ENCODE measurements at regions not wholly inside any gene's neighbourhood (a gene's known extent, or its start where the extent isn't known, plus 50 kb on each side); places are given as distances from the start of the nearest gene placed in this dataset.

GRCh38 chr4:83723609-83724008, 187.7 kb downstream of the GPAT3 start:
- Histone ChIP-seq H3K4me2 (ENCODE audit: insufficient read depth, low read length) (no peak overlapping the region), H3K9me1 (ENCODE audit: control insufficient read depth, insufficient read depth, low read length) (no peaks in the 10 kb centered on the region), H2AFZ (ENCODE audit: low read depth, low read length) (no peak overlapping the region), H3K4me1 (replicated peaks in 1 of 2; ENCODE audit: control insufficient read depth in 2 of 2, insufficient read depth in 2 of 2, low read length in 2 of 2) (no peaks in the 10 kb centered on the region), H3K4me3 (no peak overlapping the region), H3K27ac (ENCODE audit: extremely low read depth, low read depth, low read length) (no peak overlapping the region), H3K79me2 (ENCODE audit: control insufficient read depth, insufficient read depth, low read length) (no peaks in the 10 kb centered on the region), H3K9ac (ENCODE audit: insufficient read depth in 1 of 2, low read depth in 2 of 2, low read length in 2 of 2) (no peak overlapping the region), H4K20me1 (replicated peaks; ENCODE audit: control insufficient read depth, insufficient read depth, low read length) (no peaks in the 10 kb centered on the region), H3K27me3 (ENCODE audit: control insufficient read depth in 2 of 2, insufficient read depth in 2 of 2, low read length in 2 of 2) (no peaks in the 10 kb centered on the region), H3K9me3 (replicated peaks; ENCODE audit: control insufficient read depth, insufficient read depth, low read depth, low read length) (no peaks in the 10 kb centered on the region), H3K36me3 (ENCODE audit: control insufficient read depth, insufficient read depth, low read length) (no peaks in the 10 kb centered on the region)
- in situ Hi-C loops (cut with MboI) = no loop called here
- ChIA-PET POLR2A (no interaction called here), CTCF (ENCODE audit: low intra/inter-chr PET ratio) (no interaction called here)
- no peak for DNase-seq (ENCODE audit: extremely low read depth in 1 of 4, low spot score in 3 of 4)
- no peak for ATAC-seq
- FAIRE-seq = no peak
- intact Hi-C loops (cut with micrococcal nuclease) = no loop called here
- BruUV-seq (replicated peaks) = no TSS peak
- WGBS (ENCODE audit: insufficient coverage, low coverage, missing lambda C conversion rate) = 14% methylated on average over 6 of the region's 6 CpGs
- no peak for TF ChIP-seq ZNF224 (CRISPR knock-in tag; IDR thresholded peaks at IDR 0.05)
- TF ChIP-seq SPI1 (IDR thresholded peaks at IDR 0.05; ENCODE audit: borderline replicate concordance, low read depth, low read length) = peak; percentile 82

- H3K27ac ChIP-seq (ENCODE audit: extremely low read depth, low read depth, low read length) = no peak overlapping the region
- no peak for FAIRE-seq
- CTCF ChIA-PET (ENCODE audit: low intra/inter-chr PET ratio) = no interaction called here
- in situ Hi-C loops (cut with MboI) = no loop called here
- H3K9ac ChIP-seq (ENCODE audit: insufficient read depth in 1 of 2, low read depth in 2 of 2, low read length in 2 of 2) = no peak overlapping the region
- H2AFZ ChIP-seq (ENCODE audit: low read depth, low read length) = no peak overlapping the region
- no peak for ATAC-seq
- WGBS (ENCODE audit: insufficient coverage, low coverage, missing lambda C conversion rate) = 0% methylated on average over 5 of the region's 5 CpGs
- H3K36me3 ChIP-seq (ENCODE audit: control insufficient read depth, insufficient read depth, low read length) = no peaks in the 10 kb centered on the region
- DNase-seq (ENCODE audit: extremely low read depth in 1 of 4, low spot score in 3 of 4) = no peak
- no peaks in the 10 kb centered on the region for H3K27me3 ChIP-seq (ENCODE audit: control insufficient read depth in 2 of 2, insufficient read depth in 2 of 2, low read length in 2 of 2)
- no TSS peak for BruUV-seq (replicated peaks)
- no peaks in the 10 kb centered on the region for H3K4me1 ChIP-seq (replicated peaks in 1 of 2; ENCODE audit: control insufficient read depth in 2 of 2, insufficient read depth in 2 of 2, low read length in 2 of 2)
- no peaks in the 10 kb centered on the region for H3K9me3 ChIP-seq (replicated peaks; ENCODE audit: control insufficient read depth, insufficient read depth, low read depth, low read length)
- H3K4me3 ChIP-seq = no peak overlapping the region
- H3K9me1 ChIP-seq (ENCODE audit: control insufficient read depth, insufficient read depth, low read length) = no peaks in the 10 kb centered on the region
- H4K20me1 ChIP-seq (replicated peaks; ENCODE audit: control insufficient read depth, insufficient read depth, low read length) = no peaks in the 10 kb centered on the region
- intact Hi-C loops (cut with micrococcal nuclease) = no loop called here
- no peak overlapping the region for H3K4me2 ChIP-seq (ENCODE audit: insufficient read depth, low read length)
- POLR2A ChIA-PET = interaction anchor here (0.6 kb wide), 1 partner anchor 795 kb away, joined by 3 read pairs; no protein-coding TSS in a partner anchor
- H3K79me2 ChIP-seq (ENCODE audit: control insufficient read depth, insufficient read depth, low read length) = no peaks in the 10 kb centered on the region
- peak; percentile 65; the same call in 1 of the 2 replicates for TF ChIP-seq MAFG (tag; conservative IDR thresholded peaks at IDR 0.05)
- no peak for TF ChIP-seq FUS (optimal IDR thresholded peaks at IDR 0.05; ENCODE audit: low read depth, low read length)
- TF ChIP-seq NR2C2 (CRISPR knock-in tag; IDR thresholded peaks at IDR 0.05) = no peak
- TF ChIP-seq NR2C2 (tag; IDR thresholded peaks at IDR 0.05) = peak; percentile 32; the same call in 1 of the 2 replicates
- no peak for TF ChIP-seq SMARCA4 (IDR thresholded peaks at IDR 0.05)
- TF ChIP-seq POLR2B (IDR thresholded peaks at IDR 0.05; ENCODE audit: low read depth, partially characterized antibody) = no peak
- TF ChIP-seq MCM2 (IDR thresholded peaks at IDR 0.05; ENCODE audit: low read depth) = no peak
- TF ChIP-seq JUNB (CRISPR knock-in tag; conservative IDR thresholded peaks at IDR 0.05) = no peak
- no peak for TF ChIP-seq SNAPC5 (CRISPR knock-in tag; IDR thresholded peaks at IDR 0.05)
- TF ChIP-seq FOXP4 (CRISPR knock-in tag; IDR thresholded peaks at IDR 0.05; ENCODE audit: borderline replicate concordance) = no peak
- TF ChIP-seq NR2C1 (IDR thresholded peaks at IDR 0.05) = no peak
- 0 out of 2 replicates have a peak, but pooled peaks have one; percentile 17 for TF ChIP-seq NR2C1 (tag; IDR thresholded peaks at IDR 0.05)
- TF ChIP-seq BMI1 (IDR thresholded peaks at IDR 0.05; ENCODE audit: low read length) = no peak
Measured at GRCh38 chr4:83722730-83723269, 186.9 kb downstream of the GPAT3 start.

Measured in K562 (cell line).